Stimulated activated naive B cell treated with anti-CD40 and anti-IgM and Interleukin-4, amounts not matched to agents 10 μg/mL and 1 μg/mL and 100 μg/mL, for 72 hours (primary cell): ENCODE measurements at regions not wholly inside any gene's neighbourhood (a gene's known extent, or its start where the extent isn't known, plus 50 kb on each side); places are given as distances from the start of the nearest gene placed in this dataset.

ENCODE experiments used
- ATAC-seq, 2 donors: fragments of 150-1000 bp; cut with Tn5 transposase; replicated peaks; 2 replicates each; pipeline ENCODE4 v1.10.0; 2021; ENCODE audit warnings: moderate library complexity in 1 of 2
- DNase-seq: peaks from one replicate; pipeline ENCODE4 v3.0.0; 2021
- H3K27ac Mint-ChIP-seq: one replicate; pipeline ENCODE4 v1.8.0; 2022; ENCODE audit warnings: mild to moderate bottlenecking, mixed read lengths
- H3K27me3 Mint-ChIP-seq, 2 donors: one replicate each; pipeline ENCODE4 v1.8.0; 2022; ENCODE audit warnings: mixed read lengths in 2 of 2
- H3K36me3 Mint-ChIP-seq, 2 donors: one replicate each; pipeline ENCODE4 v1.8.0; 2022; ENCODE audit warnings: mixed read lengths in 2 of 2, mild to moderate bottlenecking in 1 of 2
- H3K4me1 Mint-ChIP-seq, 2 donors: one replicate each; pipeline ENCODE4 v1.8.0; 2022; ENCODE audit warnings: mixed read lengths in 2 of 2, mild to moderate bottlenecking in 1 of 2
- H3K4me3 Mint-ChIP-seq, 2 donors: one replicate each; pipeline ENCODE4 v1.8.0; 2022; ENCODE audit warnings: mild to moderate bottlenecking in 2 of 2, mixed read lengths in 2 of 2, moderate library complexity in 1 of 2
- H3K9me3 Mint-ChIP-seq, 2 donors: one replicate each; pipeline ENCODE4 v1.8.0; 2022; ENCODE audit warnings: mixed read lengths in 2 of 2, mild to moderate bottlenecking in 1 of 2

GRCh38 chr2:209367075-209367747 lies 56.6 kb upstream of the MAP2 start:
- H3K27me3 Mint-ChIP-seq = peaks cover 27 to 36% of the 10 kb centered on the region in 2 donors
- no peak for ATAC-seq
- no peak for DNase-seq
- no peak overlapping the region for H3K4me3 Mint-ChIP-seq
- no peaks in the 10 kb centered on the region for H3K4me1 Mint-ChIP-seq
- H3K36me3 Mint-ChIP-seq = peaks cover 5 to 6% of the 10 kb centered on the region in 2 donors
- peaks cover 7 to 9% of the 10 kb centered on the region in 2 donors for H3K9me3 Mint-ChIP-seq
- no peak overlapping the region for H3K27ac Mint-ChIP-seq

GRCh38 chr2:209368406-209368805 lies 55.4 kb upstream of the MAP2 start:
- Mint-ChIP-seq H3K27ac (no peak overlapping the region), H3K36me3 (peaks cover 5 to 6% of the 10 kb centered on the region in 2 donors), H3K4me3 (no peak overlapping the region), H3K27me3 (peaks cover 39 to 47% of the 10 kb centered on the region in 2 donors), H3K4me1 (no peaks in the 10 kb centered on the region), H3K9me3 (peaks cover 14 to 16% of the 10 kb centered on the region in 2 donors)
- ATAC-seq = no peak
- DNase-seq = no peak

- no peak for DNase-seq
- Mint-ChIP-seq H3K36me3 (peaks cover 5 to 6% of the 10 kb centered on the region in 2 donors), H3K4me3 (no peak overlapping the region), H3K27me3 (peaks cover 39 to 50% of the 10 kb centered on the region in 2 donors), H3K9me3 (peaks cover 15 to 16% of the 10 kb centered on the region in 2 donors), H3K4me1 (no peaks in the 10 kb centered on the region), H3K27ac (no peak overlapping the region)
- peak in 1 of 2 donors; percentile 43 for ATAC-seq
Observed at GRCh38 chr2:209368914-209369313, 54.9 kb upstream of the MAP2 start.

GRCh38 chr2:209369656-209370055 lies 54.2 kb upstream of the MAP2 start:
- Mint-ChIP-seq H3K4me3 (no peak overlapping the region), H3K9me3 (peaks cover 19 to 20% of the 10 kb centered on the region in 2 donors), H3K36me3 (peaks cover 8 to 9% of the 10 kb centered on the region in 2 donors), H3K27me3 (peaks cover 35 to 56% of the 10 kb centered on the region in 2 donors), H3K27ac (no peak overlapping the region), H3K4me1 (no peaks in the 10 kb centered on the region)
- no peak for ATAC-seq
- no peak for DNase-seq

- H3K4me3 Mint-ChIP-seq = no peak overlapping the region
- no peak for ATAC-seq
- H3K9me3 Mint-ChIP-seq = peaks cover 34 to 36% of the 10 kb centered on the region in 2 donors
- H3K36me3 Mint-ChIP-seq = peaks cover 12 to 20% of the 10 kb centered on the region in 2 donors
- H3K27me3 Mint-ChIP-seq = peaks cover 45 to 56% of the 10 kb centered on the region in 2 donors
- H3K27ac Mint-ChIP-seq = no peak overlapping the region
- DNase-seq = no peak
- H3K4me1 Mint-ChIP-seq = no peaks in the 10 kb centered on the region
Observed at GRCh38 chr2:209371407-209371806, 52.4 kb upstream of the MAP2 start.
